C4-2B (cell line): ENCODE measurements at regions not wholly inside any gene's neighbourhood (a gene's known extent, or its start where the extent isn't known, plus 50 kb on each side); places are given as distances from the start of the nearest gene placed in this dataset.

Source experiments
- ZFX ChIP-seq: fragments of 450-650 bp; IDR thresholded peaks from 2 replicates; pipeline ENCODE4 v1.6.1; 2017
- TF ChIP-seq, protein P1 (sequence below): fragments of 450-650 bp; conservative IDR thresholded peaks from 2 replicates; pipeline ENCODE4 v1.5.1; 2017; ENCODE audit warnings: mild to moderate bottlenecking

DNA sequence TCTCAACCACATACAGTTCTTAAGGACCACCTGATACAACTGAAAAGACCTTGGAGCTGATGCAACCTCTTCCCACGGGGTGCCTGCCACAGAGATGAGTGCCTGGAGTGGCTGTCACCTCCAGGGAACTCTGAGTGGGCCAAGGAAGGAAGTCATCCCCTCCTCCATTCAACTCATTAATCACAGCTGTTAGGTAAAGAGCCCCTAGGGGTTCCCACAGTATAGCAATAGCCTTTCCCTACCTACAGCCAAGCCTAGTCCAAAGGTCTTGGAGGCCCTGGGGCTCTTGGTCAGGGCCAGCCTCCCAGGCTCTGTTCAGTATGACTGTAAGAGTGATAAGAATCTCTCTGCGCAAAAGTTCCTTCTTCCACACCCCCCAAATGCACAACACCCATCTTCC, 70.4 kb upstream of the NFE2L3 start:
- TF ChIP-seq, protein P1, sequence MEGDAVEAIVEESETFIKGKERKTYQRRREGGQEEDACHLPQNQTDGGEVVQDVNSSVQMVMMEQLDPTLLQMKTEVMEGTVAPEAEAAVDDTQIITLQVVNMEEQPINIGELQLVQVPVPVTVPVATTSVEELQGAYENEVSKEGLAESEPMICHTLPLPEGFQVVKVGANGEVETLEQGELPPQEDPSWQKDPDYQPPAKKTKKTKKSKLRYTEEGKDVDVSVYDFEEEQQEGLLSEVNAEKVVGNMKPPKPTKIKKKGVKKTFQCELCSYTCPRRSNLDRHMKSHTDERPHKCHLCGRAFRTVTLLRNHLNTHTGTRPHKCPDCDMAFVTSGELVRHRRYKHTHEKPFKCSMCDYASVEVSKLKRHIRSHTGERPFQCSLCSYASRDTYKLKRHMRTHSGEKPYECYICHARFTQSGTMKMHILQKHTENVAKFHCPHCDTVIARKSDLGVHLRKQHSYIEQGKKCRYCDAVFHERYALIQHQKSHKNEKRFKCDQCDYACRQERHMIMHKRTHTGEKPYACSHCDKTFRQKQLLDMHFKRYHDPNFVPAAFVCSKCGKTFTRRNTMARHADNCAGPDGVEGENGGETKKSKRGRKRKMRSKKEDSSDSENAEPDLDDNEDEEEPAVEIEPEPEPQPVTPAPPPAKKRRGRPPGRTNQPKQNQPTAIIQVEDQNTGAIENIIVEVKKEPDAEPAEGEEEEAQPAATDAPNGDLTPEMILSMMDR, result no peak
- TF ChIP-seq ZFX, result no peak
